SH-SY5Y (cell line): ENCODE measurements at regions not wholly inside any gene's neighbourhood (a gene's known extent, or its start where the extent isn't known, plus 50 kb on each side); places are given as distances from the start of the nearest gene placed in this dataset.

ENCODE experiments used
- GATA2 ChIP-seq: IDR thresholded peaks from 2 replicates; pipeline ENCODE4 v1.6.1; 2011; ENCODE audit warnings: mild to moderate bottlenecking, low read depth, low read length
- GATA3 ChIP-seq: IDR thresholded peaks from 2 replicates; pipeline ENCODE4 v1.6.1; 2011; ENCODE audit warnings: low read depth, mild to moderate bottlenecking, low read length, moderate library complexity

GRCh38 chr1:98289311-98289710 is 368.5 kb upstream of the DPYD start:
- TF ChIP-seq GATA2 (no peak), GATA3 (no peak)
